ENCODE measurements at regions not wholly inside any gene's neighbourhood (a gene's known extent, or its start where the extent isn't known, plus 50 kb on each side); places are given as distances from the start of the nearest gene placed in this dataset.

- TF ChIP-seq CTCF (IDR thresholded peaks at IDR 0.05) (no peak), TCF7L2 (IDR thresholded peaks at IDR 0.05; ENCODE audit: low read depth, low read length) (no peak), SIN3A (IDR thresholded peaks at IDR 0.05; ENCODE audit: borderline replicate concordance, insufficient read depth, low read depth, low read length) (no peak), POLR2AphosphoS5 (IDR thresholded peaks at IDR 0.05; ENCODE audit: low read depth, low read length) (no peak)
Observed at GRCh38 chrX:45447331-45447730, 246.7 kb upstream of the DIPK2B start.

Measured in Panc1 (cell line).